Suprapubic skin (tissue), 3 donors: ENCODE measurements at regions not wholly inside any gene's neighbourhood (a gene's known extent, or its start where the extent isn't known, plus 50 kb on each side); places are given as distances from the start of the nearest gene placed in this dataset.

ENCODE experiments used
- CTCF ChIP-seq, 2 donors: fragments of 200-600 bp in 1 of 2; fragments of 450-650 bp in 1 of 2; sonication (generic) in 1 of 2; IDR thresholded peaks; one replicate each; pipeline ENCODE4 v1.5.1; 2016 to 2019; ENCODE audit warnings: antibody characterized with exemption in 2 of 2, mild to moderate bottlenecking in 1 of 2, moderate library complexity in 1 of 2
- EP300 ChIP-seq: sonication (generic); formaldehyde crosslinking; IDR thresholded peaks from one replicate; pipeline ENCODE4 v1.6.1; 2017; ENCODE audit warnings: antibody characterized with exemption
- POLR2A ChIP-seq, 2 donors: fragments of 450-650 bp; IDR thresholded peaks; one replicate each; pipeline ENCODE4 v1.6.1; 2017; ENCODE audit warnings: antibody characterized with exemption in 2 of 2, mild to moderate bottlenecking in 2 of 2, moderate library complexity in 2 of 2

- TF ChIP-seq POLR2A (IDR thresholded peaks at IDR 0.05) (no peak), CTCF (IDR thresholded peaks at IDR 0.05) (no peak), EP300 (no peak)
Measured at GRCh38 chr5:121373371-121373770, 478.3 kb upstream of the FTMT start.
